C1 segment of cervical spinal cord (tissue), 14 donors: ENCODE measurements at regions not wholly inside any gene's neighbourhood (a gene's known extent, or its start where the extent isn't known, plus 50 kb on each side); places are given as distances from the start of the nearest gene placed in this dataset.

Source experiments
- DNase-seq, 14 donors: peaks; one replicate each; lab custom pipeline; 2025; lab: John Stamatoyannopoulos, UW

DNA sequence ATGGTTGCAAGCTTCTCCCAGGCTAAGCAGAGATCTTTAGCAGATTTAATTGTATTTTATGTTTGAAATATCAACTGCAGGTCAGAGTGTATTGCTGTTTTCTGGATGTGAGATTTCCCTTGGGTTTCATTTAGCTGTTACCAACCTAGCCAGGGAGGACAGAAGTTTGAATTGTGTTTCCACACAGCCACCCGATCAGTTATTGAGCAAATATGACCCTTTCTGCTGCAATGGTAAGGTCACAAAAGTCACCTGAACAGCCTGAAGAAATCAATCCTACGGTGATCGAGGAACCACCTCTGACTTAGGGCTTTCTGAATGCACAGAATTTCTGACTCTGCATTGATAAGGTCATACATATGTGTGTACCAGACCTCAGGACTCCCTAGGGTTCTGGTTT is 419.9 kb downstream of the MAN2A1 start:
- DNase-seq: no peak

GRCh38 chr5:110112348-110112747 is 422.6 kb downstream of the MAN2A1 start:
- no peak for DNase-seq

DNA sequence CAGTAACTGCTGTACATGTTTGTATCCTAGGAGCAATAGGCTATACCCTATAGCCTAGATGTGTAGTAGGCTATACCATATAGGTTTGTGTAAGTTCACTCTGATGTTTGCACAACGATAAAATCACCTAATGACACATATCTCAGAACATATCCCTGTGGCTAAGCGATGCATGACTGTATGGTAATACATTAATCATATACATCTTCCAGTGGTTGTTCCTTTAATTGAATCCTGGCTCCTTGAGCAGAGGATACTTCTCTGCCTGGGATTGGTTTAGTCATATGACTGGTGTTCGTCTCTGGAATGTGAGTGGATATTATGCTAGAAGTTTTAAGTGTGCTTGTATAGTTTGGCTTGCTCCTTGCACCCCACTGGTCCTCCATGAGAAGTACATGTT is 425.8 kb downstream of the MAN2A1 start:
- no peak for DNase-seq

- no peak for DNase-seq
These were observed 426.8 kb downstream of the MAN2A1 start for GRCh38 chr5:110116539-110116938.

GRCh38 chr5:110134963-110135935 is 445.5 kb downstream of the MAN2A1 start:
- DNase-seq: no peak

DNA sequence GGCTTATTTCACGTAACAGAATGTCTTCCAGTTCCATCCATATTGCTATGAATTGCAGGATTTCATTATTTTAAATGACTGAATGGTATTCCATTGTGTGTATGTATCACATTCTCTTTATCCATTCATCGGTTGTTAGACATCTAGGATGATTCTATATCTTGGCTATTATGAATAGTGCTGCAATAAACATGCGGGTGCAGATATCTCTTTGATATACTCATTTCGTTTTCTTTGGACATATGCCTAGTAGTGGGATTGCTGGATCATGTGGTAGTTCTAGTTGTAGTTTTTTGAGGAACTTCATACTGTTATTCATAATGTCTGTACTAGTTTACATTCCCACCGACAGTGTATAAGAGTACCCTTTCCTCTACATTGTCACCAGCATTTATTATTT is 460.5 kb downstream of the MAN2A1 start:
- no peak for DNase-seq

- DNase-seq: no peak
These were observed 469.5 kb downstream of the MAN2A1 start for GRCh38 chr5:110159202-110159601.

- DNase-seq: no peak
These were observed 471.4 kb downstream of the MAN2A1 start for GRCh38 chr5:110161162-110161561.

DNA sequence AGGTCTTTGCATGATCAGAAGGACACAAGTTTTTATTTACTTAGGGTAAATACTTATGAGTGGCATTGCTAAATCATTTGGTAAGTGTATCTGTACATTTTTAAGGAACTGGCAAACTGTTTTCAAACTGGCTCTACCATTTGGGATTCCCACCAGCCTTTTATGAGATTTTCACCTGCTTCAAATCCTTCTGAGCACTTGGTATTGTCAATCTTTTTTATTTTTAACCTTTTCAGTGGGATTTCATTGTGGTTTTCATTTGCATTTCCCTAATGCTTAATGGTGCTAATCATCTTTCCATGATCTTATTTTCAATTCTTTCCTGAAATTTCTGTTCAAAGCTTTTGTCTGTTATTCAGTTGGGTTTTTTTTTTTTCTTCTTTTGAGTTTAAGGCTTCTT is 475.6 kb downstream of the MAN2A1 start:
- DNase-seq: no peak

DNA sequence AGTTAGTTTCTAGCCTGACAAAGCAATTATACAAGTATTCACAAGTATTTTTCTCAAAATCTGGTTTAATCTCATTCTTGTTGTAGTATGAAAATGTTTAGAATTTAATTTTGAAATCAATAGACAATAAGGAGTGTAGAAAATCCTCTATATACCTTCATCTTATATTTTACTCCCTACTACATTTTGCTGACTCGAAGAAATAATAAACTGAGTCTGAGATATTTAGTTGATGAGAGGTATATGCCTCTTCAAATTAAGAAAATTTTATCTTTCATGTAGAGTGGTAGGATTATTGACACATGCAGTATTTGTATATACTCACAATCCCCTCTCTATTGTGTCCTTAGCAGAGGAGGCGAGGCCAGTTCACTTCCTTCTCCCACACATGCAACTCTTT is 477.7 kb downstream of the MAN2A1 start:
- no peak for DNase-seq

DNA sequence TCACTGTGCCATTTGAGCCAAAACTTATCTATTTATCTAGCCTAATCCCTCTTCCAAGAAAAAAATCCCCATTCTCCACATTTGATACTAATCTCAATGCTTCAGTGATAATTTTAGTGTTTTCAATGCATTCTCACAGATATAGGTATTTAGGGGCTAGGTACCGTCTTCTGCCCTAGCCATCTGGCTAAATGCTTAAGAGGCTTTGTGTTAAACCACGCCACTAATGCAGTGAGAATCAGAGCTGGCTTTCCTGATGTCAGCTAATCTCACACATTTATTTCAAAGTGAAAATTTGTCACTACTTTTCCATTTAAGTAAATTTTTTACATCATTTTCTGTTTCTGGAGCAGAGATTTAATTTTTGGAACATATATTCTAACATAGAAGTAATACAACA is 479.7 kb downstream of the MAN2A1 start:
- DNase-seq: no peak

DNA sequence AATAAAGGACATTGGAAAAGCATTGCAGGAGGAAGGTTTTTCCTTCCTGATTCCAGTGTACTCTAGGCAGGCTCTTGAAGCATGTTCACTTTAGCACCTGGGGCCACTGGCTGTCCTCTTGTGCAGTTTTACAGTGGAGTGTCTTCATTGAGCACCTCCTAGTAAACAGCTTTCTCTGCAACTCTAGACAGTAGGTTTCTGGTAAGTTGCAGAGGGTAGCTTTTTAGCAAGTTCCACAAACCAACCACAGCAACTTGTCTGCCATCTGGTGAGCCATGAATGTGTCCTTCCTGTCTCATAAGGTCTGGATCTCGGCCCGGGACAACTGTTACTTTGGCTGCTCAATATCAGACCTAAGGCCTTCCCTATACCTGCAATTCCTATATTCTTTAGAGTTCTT is 488.0 kb downstream of the MAN2A1 start:
- DNase-seq: no peak

DNA sequence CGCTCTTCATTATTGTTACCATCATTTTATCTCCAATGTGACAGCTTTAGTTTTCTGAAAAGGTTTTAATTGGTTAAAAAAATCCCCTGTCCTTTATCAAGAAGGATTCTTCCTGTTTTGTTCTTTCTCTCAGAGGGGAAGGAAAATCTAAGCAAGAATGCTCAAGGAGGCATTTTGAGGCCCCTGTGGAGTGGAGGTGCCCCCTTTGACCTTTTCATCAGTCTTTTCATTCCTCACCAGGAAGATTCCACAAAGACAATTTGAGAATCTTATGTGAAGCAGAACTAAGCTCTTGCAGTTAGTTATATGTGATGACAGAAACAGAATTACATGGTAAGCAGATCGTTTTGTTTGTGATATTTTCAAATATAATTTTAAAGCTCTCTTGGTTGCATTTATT is 489.6 kb downstream of the MAN2A1 start:
- DNase-seq: no peak

GRCh38 chr5:110194191-110194590 is 504.5 kb downstream of the MAN2A1 start:
- no peak for DNase-seq

GRCh38 chr5:110195288-110195687 is 505.6 kb downstream of the MAN2A1 start:
- no peak for DNase-seq

- DNase-seq: no peak
These were observed 512.1 kb downstream of the MAN2A1 start for GRCh38 chr5:110201791-110202190.

DNA sequence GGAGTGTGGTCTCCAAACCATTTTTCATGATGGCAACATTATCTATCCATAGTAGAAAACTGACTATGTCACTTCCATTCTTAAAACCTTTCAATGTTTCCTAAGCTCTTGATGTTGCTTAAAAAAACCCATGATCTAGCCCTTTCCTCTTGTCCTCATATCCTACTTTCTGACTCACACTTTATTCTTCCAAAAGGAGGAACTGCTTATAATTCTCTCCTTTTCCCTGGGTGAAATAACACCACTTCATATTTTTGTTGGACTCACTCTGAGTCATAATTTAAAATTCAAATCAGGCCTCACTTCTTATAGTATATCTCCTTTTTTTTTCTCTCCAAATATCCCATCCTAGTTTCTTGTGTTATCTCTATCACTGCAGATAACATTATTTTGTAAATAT is 513.9 kb downstream of the MAN2A1 start:
- DNase-seq: no peak

GRCh38 chr5:110209401-110209800 is 517.1 kb downstream of the TMEM232 start:
- DNase-seq: no peak

DNA sequence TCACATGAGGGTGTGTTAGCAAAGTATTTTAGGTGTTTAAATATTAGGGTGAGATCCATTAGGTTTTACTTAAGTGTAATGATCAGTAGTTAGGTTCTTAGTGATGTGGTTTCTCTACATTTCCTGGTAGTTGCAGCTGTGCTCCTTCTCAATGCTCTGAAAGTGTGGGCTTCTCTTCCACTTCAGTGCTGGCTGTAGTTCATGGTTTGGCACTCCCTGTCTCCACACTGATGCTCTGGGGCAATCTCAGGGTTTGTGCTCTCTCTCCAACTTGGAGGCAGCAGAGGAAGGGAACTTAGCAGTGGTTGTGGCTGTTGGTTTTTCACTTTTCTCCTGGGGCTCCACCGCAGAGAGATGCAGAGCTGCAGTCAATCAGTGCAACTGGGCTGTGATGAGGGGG is 507.5 kb downstream of the TMEM232 start:
- no peak for DNase-seq

DNA sequence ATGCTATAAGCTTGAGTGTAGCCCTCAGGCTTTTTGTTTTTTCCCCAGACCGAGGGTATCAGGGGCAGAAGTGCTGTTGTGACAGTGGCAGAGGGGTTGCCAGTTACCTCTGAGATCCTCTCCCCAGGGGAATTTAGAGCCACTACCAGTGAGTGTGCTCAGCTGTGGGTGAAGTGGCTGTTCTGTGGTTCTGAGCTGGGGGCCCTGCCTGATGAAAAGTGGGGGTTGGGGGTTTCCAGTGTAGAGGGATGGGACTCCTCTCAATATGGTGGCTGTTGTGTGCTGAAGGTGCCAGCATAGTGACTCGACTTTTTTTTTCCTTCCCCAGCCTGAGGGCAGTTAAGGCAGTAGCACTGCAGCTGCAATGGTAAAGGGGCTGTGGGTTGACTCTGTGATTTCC is 506.7 kb downstream of the TMEM232 start:
- DNase-seq: no peak

DNA sequence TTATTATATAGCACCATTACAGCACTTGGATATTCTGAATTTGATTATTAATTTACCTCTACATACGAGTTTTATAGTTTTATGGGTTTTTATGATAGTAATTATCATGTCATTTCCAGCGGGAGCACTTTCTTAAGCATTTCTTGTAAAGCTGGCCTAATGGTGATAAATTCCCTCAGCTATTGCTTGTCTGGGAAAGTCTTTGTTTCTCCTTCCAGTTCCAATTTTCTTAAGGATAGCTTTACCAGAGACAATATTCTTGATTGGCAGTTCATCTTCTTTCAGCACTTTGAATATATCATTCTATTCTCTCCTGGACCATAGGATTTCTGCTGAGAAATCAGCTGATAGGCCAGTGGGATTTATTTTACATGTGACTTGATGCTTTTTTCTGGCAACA is 505.4 kb downstream of the TMEM232 start:
- DNase-seq: no peak

GRCh38 chr5:110224050-110224449 is 502.4 kb downstream of the TMEM232 start:
- DNase-seq: no peak

- DNase-seq: no peak
These were observed 500.5 kb downstream of the TMEM232 start for GRCh38 chr5:110225949-110226348.

DNA sequence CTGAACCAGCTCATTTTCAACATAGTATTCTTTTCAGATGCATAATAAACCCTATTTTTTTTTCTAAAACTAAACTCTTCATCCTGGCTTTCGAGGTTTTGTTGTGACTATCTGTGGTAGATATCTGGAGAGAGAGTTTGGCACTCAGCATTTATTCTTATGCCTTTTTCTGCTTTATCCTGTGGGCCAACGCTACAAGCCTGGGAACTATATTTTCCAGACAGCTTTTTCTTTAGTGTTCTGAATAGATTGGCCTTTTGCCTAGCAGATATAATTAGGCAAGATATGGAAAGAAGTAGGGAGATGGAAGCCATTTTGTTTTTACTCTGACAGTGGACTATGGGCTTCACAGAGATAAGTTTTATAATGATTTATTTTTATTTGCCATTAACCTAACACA is 486.7 kb downstream of the TMEM232 start:
- DNase-seq: no peak
